WI38 (cell line): ENCODE measurements at regions not wholly inside any gene's neighbourhood (a gene's known extent, or its start where the extent isn't known, plus 50 kb on each side); places are given as distances from the start of the nearest gene placed in this dataset.

Experiments
- H3K4me3 ChIP-seq: 2 replicates; pipeline ENCODE4 v1.5.1; 2011; ENCODE audit warnings: low read depth, mild to moderate bottlenecking, control low read depth, low read length
- TF ChIP-seq, protein P1 (sequence below): IDR thresholded peaks from 2 replicates; pipeline ENCODE4 v1.5.1; 2012; ENCODE audit warnings: low read depth, mild to moderate bottlenecking, control low read depth, low read length

DNA sequence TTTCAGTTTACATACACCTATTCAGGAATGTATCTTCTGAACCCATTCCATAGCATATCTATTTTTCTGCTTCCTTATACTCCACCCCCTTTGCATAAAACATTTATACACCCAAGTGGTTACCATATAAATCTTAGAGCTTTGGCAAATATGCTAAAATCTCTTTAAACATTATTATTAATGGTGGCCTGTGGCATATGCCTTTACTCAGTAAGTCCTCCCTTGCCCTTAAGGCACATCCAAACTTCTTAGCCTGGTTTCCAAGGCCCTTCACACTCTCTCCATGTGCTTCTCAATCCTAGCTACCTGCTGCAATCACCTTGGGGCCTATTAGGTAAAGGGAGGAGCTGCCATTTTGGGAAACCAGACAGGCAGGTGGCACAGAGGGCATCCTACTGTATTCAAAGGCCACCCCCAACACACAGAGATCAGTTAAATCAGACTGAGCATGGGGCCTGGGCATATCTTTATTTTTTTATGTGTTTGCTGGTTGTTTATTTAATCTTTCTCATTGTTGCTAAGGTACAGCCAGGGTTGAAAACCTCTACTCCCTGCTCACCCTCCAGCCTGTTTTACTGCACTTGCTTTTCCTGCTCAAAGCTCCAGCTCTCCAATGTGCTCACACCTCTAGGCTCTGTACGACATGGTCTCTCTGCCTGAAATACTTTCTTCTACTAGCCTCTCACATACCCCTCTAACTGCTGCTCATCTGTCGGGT lies 242.8 kb upstream of the HNRNPA3 start:
- TF ChIP-seq, protein P1, sequence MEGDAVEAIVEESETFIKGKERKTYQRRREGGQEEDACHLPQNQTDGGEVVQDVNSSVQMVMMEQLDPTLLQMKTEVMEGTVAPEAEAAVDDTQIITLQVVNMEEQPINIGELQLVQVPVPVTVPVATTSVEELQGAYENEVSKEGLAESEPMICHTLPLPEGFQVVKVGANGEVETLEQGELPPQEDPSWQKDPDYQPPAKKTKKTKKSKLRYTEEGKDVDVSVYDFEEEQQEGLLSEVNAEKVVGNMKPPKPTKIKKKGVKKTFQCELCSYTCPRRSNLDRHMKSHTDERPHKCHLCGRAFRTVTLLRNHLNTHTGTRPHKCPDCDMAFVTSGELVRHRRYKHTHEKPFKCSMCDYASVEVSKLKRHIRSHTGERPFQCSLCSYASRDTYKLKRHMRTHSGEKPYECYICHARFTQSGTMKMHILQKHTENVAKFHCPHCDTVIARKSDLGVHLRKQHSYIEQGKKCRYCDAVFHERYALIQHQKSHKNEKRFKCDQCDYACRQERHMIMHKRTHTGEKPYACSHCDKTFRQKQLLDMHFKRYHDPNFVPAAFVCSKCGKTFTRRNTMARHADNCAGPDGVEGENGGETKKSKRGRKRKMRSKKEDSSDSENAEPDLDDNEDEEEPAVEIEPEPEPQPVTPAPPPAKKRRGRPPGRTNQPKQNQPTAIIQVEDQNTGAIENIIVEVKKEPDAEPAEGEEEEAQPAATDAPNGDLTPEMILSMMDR: no peak
- H3K4me3 ChIP-seq: no peak overlapping the region

DNA sequence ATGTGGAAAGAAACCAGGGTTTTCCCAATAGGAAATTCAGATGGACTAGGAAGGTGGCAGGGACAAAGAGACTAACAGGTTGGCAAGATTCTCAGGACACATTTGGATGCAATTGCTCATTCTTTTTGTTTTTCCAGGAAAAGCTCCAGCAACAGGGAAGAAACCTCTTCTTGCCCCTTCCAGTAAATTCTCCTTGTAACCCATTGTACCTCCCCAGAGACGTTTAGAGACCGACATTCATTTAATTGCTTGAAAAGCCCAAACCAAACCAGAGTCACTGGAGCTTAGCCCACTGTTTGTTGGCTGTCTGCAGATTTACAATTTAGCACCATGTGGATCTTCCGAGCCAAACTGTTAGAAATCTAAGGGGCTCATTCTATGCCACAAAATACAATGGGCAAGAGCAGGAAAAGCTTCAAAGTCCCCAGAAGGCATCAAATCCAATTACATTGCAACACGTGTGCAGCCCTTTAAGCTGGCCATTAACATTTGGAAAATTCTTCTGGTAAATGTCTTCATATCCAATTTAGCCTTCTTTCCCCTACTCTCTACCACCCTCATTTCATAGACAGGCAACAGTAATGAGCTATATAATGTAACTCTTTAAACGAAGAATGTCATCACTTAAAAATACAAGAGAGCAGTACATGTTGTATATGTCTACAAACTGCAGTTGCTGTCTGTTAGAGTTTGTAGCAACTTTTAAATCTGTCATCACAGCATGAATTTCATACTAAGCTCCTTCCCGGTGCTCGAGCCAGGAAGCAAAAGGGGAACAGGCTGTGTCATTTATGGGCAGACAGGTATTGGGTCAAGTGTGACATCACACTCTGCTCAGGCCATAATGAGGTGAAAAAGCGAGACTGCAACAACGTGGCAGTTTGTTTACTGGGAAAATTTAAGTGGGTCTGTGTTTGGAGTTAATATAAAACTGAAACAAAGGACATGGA lies 235.6 kb upstream of the HNRNPA3 start:
- TF ChIP-seq, protein P1: no peak
- H3K4me3 ChIP-seq: no peak overlapping the region

DNA sequence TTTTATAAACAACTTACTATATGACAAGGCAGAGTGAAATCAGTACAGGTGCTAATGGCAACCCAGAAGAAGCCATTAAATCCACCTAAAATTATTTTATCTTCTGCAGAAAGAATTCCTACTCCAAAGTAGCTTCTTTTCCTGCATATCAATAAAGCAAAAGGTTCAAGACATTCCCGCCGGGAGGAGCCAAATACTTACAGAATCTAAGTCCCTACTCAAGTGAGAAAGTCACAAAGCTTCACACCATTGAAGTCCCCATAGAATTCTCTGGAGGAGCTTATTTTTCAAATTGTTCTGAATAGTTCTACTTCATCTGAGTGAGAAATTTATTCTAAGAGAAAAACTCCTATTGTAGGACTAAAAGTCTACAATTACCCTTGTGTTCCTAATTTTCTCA lies 233.7 kb upstream of the HNRNPA3 start:
- TF ChIP-seq, protein P1: no peak
- H3K4me3 ChIP-seq: no peak overlapping the region

DNA sequence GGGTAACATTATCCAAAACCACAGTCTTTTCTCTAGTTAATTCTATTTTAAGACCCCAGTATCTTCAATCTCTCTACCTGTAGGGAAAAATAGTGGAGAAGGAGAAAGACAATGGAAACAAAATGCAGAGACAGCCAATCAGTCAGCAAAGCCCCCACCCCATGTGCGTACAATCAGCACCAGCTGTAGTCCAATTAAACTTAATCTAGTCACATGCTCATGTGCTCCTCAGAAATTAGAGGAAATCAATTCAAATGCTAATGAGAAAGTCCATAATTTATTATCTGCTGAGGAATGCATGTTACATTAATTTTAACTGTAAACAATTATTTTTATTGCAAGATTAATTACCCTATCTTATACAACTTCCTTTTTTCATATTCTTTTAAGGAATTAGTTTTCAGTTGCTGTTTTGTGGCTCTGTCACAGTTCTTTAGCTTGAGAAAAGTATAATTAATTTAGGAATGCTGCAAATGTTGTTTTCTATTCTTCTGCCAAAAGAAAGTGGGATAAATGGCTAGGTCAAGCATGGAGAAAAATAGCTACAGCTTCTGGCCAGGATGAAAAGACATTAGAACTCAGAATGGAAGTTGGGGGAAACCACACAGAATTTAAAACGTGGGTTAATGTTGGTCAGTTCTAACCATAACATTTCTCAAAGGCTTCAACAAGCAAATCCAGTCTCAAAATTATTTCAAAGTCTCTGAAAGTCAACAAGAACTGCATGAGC lies 232.4 kb upstream of the HNRNPA3 start:
- TF ChIP-seq, protein P1: no peak
- H3K4me3 ChIP-seq: no peak overlapping the region

DNA sequence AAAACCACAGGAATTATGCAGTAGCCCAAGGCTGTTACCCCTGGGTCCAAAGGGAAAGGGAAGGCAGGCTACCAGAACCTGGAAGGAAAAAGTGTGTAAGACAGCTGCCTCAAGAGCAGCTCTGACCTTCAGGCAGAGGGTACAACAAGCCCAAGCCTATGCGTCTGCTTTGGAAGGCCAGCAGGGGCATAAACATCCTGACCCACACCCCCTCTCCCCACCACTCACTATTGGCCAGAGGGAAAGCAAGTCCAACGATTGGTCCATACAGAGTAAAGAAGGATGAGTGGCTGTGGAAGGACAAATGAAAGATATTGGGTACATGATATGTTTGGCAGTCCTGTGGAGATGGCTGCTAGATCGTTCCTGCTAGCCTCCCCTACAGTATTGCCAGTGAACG lies 227.6 kb upstream of the HNRNPA3 start:
- TF ChIP-seq, protein P1: no peak
- H3K4me3 ChIP-seq: no peak overlapping the region

DNA sequence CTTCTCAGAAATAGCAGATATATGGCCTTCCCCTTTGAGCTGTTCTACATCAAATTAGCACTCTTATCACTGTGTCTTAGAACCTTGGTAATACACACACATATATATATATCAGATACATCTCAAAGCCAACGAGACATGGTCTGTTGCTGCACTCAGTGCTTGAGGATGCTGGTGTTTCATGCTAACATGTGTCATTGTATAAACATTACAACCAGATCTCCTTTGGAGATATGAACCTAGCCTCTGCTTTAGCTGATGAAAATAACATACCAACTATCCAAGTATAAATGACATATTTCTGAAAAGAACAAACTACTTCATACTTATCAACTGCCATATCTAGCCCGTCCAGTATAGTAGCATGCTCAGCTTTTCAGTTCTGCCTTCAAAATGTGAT lies 226.7 kb upstream of the HNRNPA3 start:
- TF ChIP-seq, protein P1: no peak

More for the DNA sequence above, 226.7 kb upstream of the HNRNPA3 start:
- no peak overlapping the region for H3K4me3 ChIP-seq
